Pulmonary artery endothelial cell (primary cell): ENCODE measurements at regions not wholly inside any gene's neighbourhood (a gene's known extent, or its start where the extent isn't known, plus 50 kb on each side); places are given as distances from the start of the nearest gene placed in this dataset.

Experiments
- DNase-seq: peaks from one replicate; pipeline ENCODE4 v3.0.0-alpha.2; 2011; ENCODE audit warnings: low read depth, low spot score

- DNase-seq: no peak
Measured at GRCh38 chrX:155694649-155695048, 81.9 kb upstream of the TMLHE start.

- no peak for DNase-seq
Measured at GRCh38 chrX:155682834-155683233, 70.1 kb upstream of the TMLHE start.

GRCh38 chrX:155679715-155680114 is 67.0 kb upstream of the TMLHE start:
- DNase-seq: no peak

GRCh38 chrX:155673338-155673737 is 60.6 kb upstream of the TMLHE start:
- no peak for DNase-seq

GRCh38 chrX:155666741-155667140 is 54.0 kb upstream of the TMLHE start:
- DNase-seq: no peak
